ENCODE measurements at regions not wholly inside any gene's neighbourhood (a gene's known extent, or its start where the extent isn't known, plus 50 kb on each side); places are given as distances from the start of the nearest gene placed in this dataset.

DNA sequence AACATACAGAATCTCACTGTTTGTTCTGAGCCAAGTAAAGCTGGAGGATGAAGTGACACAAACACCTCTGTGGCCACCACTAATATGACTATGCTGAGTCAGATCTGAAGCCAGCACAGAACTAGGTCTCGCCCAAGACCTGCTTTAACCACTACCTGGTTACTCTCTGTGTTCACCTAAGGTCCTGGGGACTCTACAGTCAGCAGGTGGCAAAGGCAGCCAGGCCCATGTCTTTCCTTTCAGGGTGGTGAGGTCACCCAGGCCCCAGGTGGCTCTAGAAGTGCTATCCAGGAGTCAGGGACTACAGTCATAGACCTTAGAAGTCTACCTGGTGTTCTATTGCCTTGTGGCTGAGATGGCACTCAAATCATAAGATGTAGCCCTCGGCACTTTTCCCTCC, 287.9 kb upstream of the ARRDC4 start:
- TF ChIP-seq, protein P1, sequence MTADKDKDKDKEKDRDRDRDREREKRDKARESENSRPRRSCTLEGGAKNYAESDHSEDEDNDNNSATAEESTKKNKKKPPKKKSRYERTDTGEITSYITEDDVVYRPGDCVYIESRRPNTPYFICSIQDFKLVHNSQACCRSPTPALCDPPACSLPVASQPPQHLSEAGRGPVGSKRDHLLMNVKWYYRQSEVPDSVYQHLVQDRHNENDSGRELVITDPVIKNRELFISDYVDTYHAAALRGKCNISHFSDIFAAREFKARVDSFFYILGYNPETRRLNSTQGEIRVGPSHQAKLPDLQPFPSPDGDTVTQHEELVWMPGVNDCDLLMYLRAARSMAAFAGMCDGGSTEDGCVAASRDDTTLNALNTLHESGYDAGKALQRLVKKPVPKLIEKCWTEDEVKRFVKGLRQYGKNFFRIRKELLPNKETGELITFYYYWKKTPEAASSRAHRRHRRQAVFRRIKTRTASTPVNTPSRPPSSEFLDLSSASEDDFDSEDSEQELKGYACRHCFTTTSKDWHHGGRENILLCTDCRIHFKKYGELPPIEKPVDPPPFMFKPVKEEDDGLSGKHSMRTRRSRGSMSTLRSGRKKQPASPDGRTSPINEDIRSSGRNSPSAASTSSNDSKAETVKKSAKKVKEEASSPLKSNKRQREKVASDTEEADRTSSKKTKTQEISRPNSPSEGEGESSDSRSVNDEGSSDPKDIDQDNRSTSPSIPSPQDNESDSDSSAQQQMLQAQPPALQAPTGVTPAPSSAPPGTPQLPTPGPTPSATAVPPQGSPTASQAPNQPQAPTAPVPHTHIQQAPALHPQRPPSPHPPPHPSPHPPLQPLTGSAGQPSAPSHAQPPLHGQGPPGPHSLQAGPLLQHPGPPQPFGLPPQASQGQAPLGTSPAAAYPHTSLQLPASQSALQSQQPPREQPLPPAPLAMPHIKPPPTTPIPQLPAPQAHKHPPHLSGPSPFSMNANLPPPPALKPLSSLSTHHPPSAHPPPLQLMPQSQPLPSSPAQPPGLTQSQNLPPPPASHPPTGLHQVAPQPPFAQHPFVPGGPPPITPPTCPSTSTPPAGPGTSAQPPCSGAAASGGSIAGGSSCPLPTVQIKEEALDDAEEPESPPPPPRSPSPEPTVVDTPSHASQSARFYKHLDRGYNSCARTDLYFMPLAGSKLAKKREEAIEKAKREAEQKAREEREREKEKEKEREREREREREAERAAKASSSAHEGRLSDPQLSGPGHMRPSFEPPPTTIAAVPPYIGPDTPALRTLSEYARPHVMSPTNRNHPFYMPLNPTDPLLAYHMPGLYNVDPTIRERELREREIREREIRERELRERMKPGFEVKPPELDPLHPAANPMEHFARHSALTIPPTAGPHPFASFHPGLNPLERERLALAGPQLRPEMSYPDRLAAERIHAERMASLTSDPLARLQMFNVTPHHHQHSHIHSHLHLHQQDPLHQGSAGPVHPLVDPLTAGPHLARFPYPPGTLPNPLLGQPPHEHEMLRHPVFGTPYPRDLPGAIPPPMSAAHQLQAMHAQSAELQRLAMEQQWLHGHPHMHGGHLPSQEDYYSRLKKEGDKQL (CRISPR knock-in tag; IDR thresholded peaks at IDR 0.05; ENCODE audit: borderline replicate concordance), result no peak
- TF ChIP-seq XRCC5 (IDR thresholded peaks at IDR 0.05; ENCODE audit: low read depth, low read length) (no peak), PCBP1 (IDR thresholded peaks at IDR 0.05; ENCODE audit: low read depth, low read length, poor library complexity, severe bottlenecking) (no peak), CXXC5 (CRISPR knock-in tag; IDR thresholded peaks at IDR 0.05) (no peak), ZNF24 (IDR thresholded peaks at IDR 0.05) (no peak), ELF1 (tag; IDR thresholded peaks at IDR 0.05) (no peak), RBFOX2 (IDR thresholded peaks at IDR 0.05; ENCODE audit: low read depth, low read length) (no peak), POLR2AphosphoS5 (IDR thresholded peaks at IDR 0.05; ENCODE audit: control insufficient read depth, insufficient read depth, low read depth, low read length) (no peak)
- TF ChIP-seq, protein P2, sequence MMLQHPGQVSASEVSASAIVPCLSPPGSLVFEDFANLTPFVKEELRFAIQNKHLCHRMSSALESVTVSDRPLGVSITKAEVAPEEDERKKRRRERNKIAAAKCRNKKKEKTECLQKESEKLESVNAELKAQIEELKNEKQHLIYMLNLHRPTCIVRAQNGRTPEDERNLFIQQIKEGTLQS (IDR thresholded peaks at IDR 0.05), result no peak
- TF ChIP-seq, protein P2 (CRISPR knock-in tag; conservative IDR thresholded peaks at IDR 0.05), result no peak
- TF ChIP-seq, protein P3, sequence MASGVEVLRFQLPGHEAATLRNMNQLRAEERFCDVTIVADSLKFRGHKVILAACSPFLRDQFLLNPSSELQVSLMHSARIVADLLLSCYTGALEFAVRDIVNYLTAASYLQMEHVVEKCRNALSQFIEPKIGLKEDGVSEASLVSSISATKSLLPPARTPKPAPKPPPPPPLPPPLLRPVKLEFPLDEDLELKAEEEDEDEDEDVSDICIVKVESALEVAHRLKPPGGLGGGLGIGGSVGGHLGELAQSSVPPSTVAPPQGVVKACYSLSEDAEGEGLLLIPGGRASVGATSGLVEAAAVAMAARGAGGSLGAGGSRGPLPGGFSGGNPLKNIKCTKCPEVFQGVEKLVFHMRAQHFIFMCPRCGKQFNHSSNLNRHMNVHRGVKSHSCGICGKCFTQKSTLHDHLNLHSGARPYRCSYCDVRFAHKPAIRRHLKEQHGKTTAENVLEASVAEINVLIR (CRISPR knock-in tag; IDR thresholded peaks at IDR 0.05), result no peak
- TF ChIP-seq, protein P4, sequence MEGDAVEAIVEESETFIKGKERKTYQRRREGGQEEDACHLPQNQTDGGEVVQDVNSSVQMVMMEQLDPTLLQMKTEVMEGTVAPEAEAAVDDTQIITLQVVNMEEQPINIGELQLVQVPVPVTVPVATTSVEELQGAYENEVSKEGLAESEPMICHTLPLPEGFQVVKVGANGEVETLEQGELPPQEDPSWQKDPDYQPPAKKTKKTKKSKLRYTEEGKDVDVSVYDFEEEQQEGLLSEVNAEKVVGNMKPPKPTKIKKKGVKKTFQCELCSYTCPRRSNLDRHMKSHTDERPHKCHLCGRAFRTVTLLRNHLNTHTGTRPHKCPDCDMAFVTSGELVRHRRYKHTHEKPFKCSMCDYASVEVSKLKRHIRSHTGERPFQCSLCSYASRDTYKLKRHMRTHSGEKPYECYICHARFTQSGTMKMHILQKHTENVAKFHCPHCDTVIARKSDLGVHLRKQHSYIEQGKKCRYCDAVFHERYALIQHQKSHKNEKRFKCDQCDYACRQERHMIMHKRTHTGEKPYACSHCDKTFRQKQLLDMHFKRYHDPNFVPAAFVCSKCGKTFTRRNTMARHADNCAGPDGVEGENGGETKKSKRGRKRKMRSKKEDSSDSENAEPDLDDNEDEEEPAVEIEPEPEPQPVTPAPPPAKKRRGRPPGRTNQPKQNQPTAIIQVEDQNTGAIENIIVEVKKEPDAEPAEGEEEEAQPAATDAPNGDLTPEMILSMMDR (IDR thresholded peaks at IDR 0.05 in 2 of 3, conservative IDR thresholded peaks at IDR 0.05 in 1 of 3; ENCODE audit: insufficient read depth in 2 of 3, low read depth in 1 of 3, low read length in 3 of 3), result no peak

Data from K562 (cell line).